ENCODE measurements at regions not wholly inside any gene's neighbourhood (a gene's known extent, or its start where the extent isn't known, plus 50 kb on each side); places are given as distances from the start of the nearest gene placed in this dataset.
"Not testable (repeated sequence)": the region's sequence is repeated elsewhere in the genome, so short reads cannot be mapped to it uniquely, and the experiment has no call there.

- no peak for DNase-seq
These were observed 101.8 kb downstream of the NUFIP1 start for GRCh38 chr13:44887515-44887914.

GRCh38 chr13:44884076-44884729 lies 105.1 kb downstream of the NUFIP1 start:
- DNase-seq = no peak

GRCh38 chr13:44879452-44880058 lies 109.7 kb downstream of the NUFIP1 start:
- DNase-seq = no peak

GRCh38 chr13:44876782-44877324 lies 112.4 kb downstream of the NUFIP1 start:
- DNase-seq = no peak

GRCh38 chr13:44874886-44875630 lies 114.2 kb downstream of the NUFIP1 start:
- no peak for DNase-seq

GRCh38 chr13:44874176-44874575 lies 115.1 kb downstream of the NUFIP1 start:
- DNase-seq = no peak

GRCh38 chr13:44873461-44873860 lies 115.8 kb downstream of the NUFIP1 start:
- no peak for DNase-seq

- DNase-seq = no peak
These were observed 116.5 kb downstream of the NUFIP1 start for GRCh38 chr13:44872751-44873150.

- no peak for DNase-seq
These were observed 118.8 kb downstream of the NUFIP1 start for GRCh38 chr13:44870456-44870929.

GRCh38 chr13:44869167-44869566 lies 120.1 kb downstream of the NUFIP1 start:
- no peak for DNase-seq

GRCh38 chr13:44868397-44868796 lies 120.9 kb downstream of the NUFIP1 start:
- no peak for DNase-seq

- DNase-seq = no peak
These were observed 121.4 kb downstream of the NUFIP1 start for GRCh38 chr13:44867825-44868224.

GRCh38 chr13:44866411-44866911 lies 122.8 kb downstream of the NUFIP1 start:
- DNase-seq = peak; percentile 59

- DNase-seq = no peak
These were observed 123.4 kb downstream of the NUFIP1 start for GRCh38 chr13:44865722-44866410.

GRCh38 chr13:44863641-44864040 lies 125.6 kb downstream of the NUFIP1 start:
- DNase-seq = not testable (repeated sequence)

- no peak for DNase-seq
These were observed 128.8 kb downstream of the NUFIP1 start for GRCh38 chr13:44860454-44860853.

GRCh38 chr13:44857736-44858135 lies 131.5 kb downstream of the NUFIP1 start:
- DNase-seq = no peak

GRCh38 chr13:44857061-44857460 lies 132.2 kb downstream of the NUFIP1 start:
- no peak for DNase-seq

GRCh38 chr13:44855860-44856259 lies 133.4 kb downstream of the NUFIP1 start:
- DNase-seq = no peak

- no peak for DNase-seq
These were observed 134.8 kb downstream of the NUFIP1 start for GRCh38 chr13:44854313-44855060.

- no peak for DNase-seq
These were observed 135.6 kb downstream of the NUFIP1 start for GRCh38 chr13:44853641-44854040.
